ENCODE measurements at regions not wholly inside any gene's neighbourhood (a gene's known extent, or its start where the extent isn't known, plus 50 kb on each side); places are given as distances from the start of the nearest gene placed in this dataset.

- TF ChIP-seq EZH2 (IDR thresholded peaks at IDR 0.05; ENCODE audit: borderline replicate concordance, low read depth, low read length, severe bottlenecking) (no peak), CTCF (IDR thresholded peaks at IDR 0.05; ENCODE audit: borderline replicate concordance, extremely low read depth, low read length, poor library complexity, severe bottlenecking) (no peak)
These were observed 326.4 kb downstream of the RPL10L start for GRCh38 chr14:46325157-46325556.
